Caco-2 (cell line): ENCODE measurements at regions not wholly inside any gene's neighbourhood (a gene's known extent, or its start where the extent isn't known, plus 50 kb on each side); places are given as distances from the start of the nearest gene placed in this dataset.

Experiments
- BruUV-seq: library from RNA; stranded (reverse); fragments of 400-500 nt; replicated peaks from 2 replicates; lab custom pipeline; 2021; lab: Mats Ljungman, UMichigan
- CTCF ChIA-PET: fragments of 300-600 bp; sonication (Branson Sonifier 250); formaldehyde crosslinking; loops from one replicate; lab custom pipeline; 2022; ENCODE audit warnings: antibody characterized with exemption; lab: Charles Lee
- POLR2A ChIA-PET: fragments of 300-600 bp; sonication (Branson Sonifier 250); formaldehyde crosslinking; loops from one replicate; lab custom pipeline; 2022; ENCODE audit warnings: antibody characterized with exemption; lab: Charles Lee
- DNase-seq, 2 experiments: peaks; one replicate each; pipeline versions ENCODE4 v3.0.0 to v3.0.0-alpha.2; 2020 to 2022
- H3K27me3 ChIP-seq: replicated peaks from 2 replicates; pipeline ENCODE4 v1.6.0; 2011; ENCODE audit warnings: low read length; ENCODE audit not compliant: control insufficient read depth, insufficient read depth
- H3K36me3 ChIP-seq: 2 replicates; pipeline ENCODE4 v1.5.1; 2011; ENCODE audit warnings: low read length; ENCODE audit not compliant: control insufficient read depth, insufficient read depth
- H3K4me1 ChIP-seq: fragments of 250-450 bp; sonication (Bioruptor Pico); 2 replicates; pipeline ENCODE4 v1.5.1; 2020; ENCODE audit warnings: mild to moderate bottlenecking
- H3K4me3 ChIP-seq: 2 replicates; pipeline ENCODE4 v1.5.1; 2011; ENCODE audit warnings: low read depth, mild to moderate bottlenecking, control low read depth, low read length
- H3K9me3 ChIP-seq: fragments of 250-450 bp; sonication (Bioruptor Pico); 2 replicates; pipeline ENCODE4 v1.5.1; 2020; ENCODE audit warnings: mild to moderate bottlenecking, moderate library complexity
- H3K27ac Mint-ChIP-seq: one replicate; pipeline ENCODE4 v1.8.0; 2022; ENCODE audit warnings: mixed read lengths; ENCODE audit not compliant: unreplicated experiment
- H3K27me3 Mint-ChIP-seq: one replicate; pipeline ENCODE4 v1.8.0; 2022; ENCODE audit warnings: mixed read lengths; ENCODE audit not compliant: insufficient read depth, unreplicated experiment
- H3K36me3 Mint-ChIP-seq: one replicate; pipeline ENCODE4 v1.8.0; 2022; ENCODE audit warnings: mild to moderate bottlenecking, mixed read lengths; ENCODE audit not compliant: insufficient read depth, unreplicated experiment
- H3K4me1 Mint-ChIP-seq: one replicate; pipeline ENCODE4 v1.8.0; 2022; ENCODE audit warnings: low read depth, mixed read lengths; ENCODE audit not compliant: unreplicated experiment
- H3K4me3 Mint-ChIP-seq: one replicate; pipeline ENCODE4 v1.8.0; 2022; ENCODE audit warnings: mild to moderate bottlenecking, moderate library complexity, mixed read lengths; ENCODE audit not compliant: unreplicated experiment
- H3K9me3 Mint-ChIP-seq: one replicate; pipeline ENCODE4 v1.8.0; 2022; ENCODE audit warnings: mixed read lengths; ENCODE audit not compliant: unreplicated experiment
- intact Hi-C: fragments of 100-400 bp; cut with micrococcal nuclease; formaldehyde crosslinking; loops from one replicate; pipeline ENCODE4 v1.10.0; 2022; ENCODE audit not compliant: unreplicated experiment
- TF ChIP-seq, protein P1 (sequence below), 2 experiments: fragments of 200-600 bp in 1 of 2; IDR thresholded peaks; 1 replicate in 1 of 2; 2 replicates in 1 of 2; pipeline versions ENCODE4 v1.5.1 to v1.8.0; 2011 to 2022; ENCODE audit warnings: antibody characterized with exemption in 1 of 2, control low read depth in 1 of 2, inconsistent platforms in 1 of 2, low read depth in 1 of 2, low read length in 1 of 2, mild to moderate bottlenecking in 1 of 2, moderate library complexity in 1 of 2; ENCODE audit not compliant: insufficient read depth in 1 of 2, severe bottlenecking in 1 of 2, unreplicated experiment in 1 of 2

DNA sequence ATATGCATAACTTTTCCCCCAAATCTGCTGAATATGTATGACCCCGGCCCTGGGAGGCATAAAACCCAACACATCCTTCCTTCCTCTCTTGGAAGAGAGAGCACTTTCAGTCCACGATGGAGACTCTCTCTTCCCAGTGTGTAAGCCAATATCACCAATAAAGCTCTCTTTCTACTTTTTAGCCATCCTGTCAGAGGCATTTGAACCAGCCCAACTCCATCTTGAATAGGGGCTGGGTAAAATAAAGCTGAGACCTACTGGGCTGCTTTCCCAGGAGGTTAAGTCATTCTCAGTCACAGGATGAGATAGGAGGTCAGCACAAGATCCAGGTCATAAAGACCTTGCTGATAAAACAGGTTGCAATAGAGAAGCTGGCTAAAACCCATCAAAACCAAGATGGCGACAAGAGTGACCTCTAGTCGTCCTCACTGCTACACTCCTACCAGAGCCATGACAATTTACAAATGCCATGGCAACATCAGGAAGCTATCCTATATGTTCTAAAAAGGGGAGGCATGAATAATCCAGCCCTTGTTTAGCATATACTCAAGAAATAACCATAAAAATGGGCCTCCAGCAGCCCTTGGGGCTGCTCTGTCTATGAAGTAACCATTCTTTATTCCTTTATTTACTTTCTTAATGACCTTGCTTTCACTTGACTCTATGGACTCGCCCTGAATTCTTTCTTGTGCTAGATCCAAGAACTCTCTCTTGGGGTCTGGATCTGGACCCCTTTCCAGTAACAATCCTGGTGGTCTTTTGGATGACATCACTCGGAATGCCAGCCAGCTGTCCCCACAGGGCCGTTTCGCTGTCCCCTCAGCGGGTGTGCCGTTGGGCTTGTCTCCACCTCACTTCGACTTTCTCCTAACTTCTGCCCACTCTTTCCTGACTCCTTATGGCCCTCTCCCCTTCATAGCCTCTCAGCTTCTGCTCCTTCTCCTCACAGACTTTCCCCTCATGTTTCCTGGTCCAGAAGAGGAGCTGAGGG is 53.4 kb upstream of the NKD1 start:
- Mint-ChIP-seq H3K27me3 (no peaks in the 10 kb centered on the region), H3K36me3 (no peaks in the 10 kb centered on the region)
- TF ChIP-seq, protein P1, sequence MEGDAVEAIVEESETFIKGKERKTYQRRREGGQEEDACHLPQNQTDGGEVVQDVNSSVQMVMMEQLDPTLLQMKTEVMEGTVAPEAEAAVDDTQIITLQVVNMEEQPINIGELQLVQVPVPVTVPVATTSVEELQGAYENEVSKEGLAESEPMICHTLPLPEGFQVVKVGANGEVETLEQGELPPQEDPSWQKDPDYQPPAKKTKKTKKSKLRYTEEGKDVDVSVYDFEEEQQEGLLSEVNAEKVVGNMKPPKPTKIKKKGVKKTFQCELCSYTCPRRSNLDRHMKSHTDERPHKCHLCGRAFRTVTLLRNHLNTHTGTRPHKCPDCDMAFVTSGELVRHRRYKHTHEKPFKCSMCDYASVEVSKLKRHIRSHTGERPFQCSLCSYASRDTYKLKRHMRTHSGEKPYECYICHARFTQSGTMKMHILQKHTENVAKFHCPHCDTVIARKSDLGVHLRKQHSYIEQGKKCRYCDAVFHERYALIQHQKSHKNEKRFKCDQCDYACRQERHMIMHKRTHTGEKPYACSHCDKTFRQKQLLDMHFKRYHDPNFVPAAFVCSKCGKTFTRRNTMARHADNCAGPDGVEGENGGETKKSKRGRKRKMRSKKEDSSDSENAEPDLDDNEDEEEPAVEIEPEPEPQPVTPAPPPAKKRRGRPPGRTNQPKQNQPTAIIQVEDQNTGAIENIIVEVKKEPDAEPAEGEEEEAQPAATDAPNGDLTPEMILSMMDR (IDR thresholded peaks at IDR 0.05; ENCODE audit: insufficient read depth in 1 of 2, low read depth in 1 of 2, low read length in 1 of 2, severe bottlenecking in 1 of 2, unreplicated experiment in 1 of 2) = no peak

DNA sequence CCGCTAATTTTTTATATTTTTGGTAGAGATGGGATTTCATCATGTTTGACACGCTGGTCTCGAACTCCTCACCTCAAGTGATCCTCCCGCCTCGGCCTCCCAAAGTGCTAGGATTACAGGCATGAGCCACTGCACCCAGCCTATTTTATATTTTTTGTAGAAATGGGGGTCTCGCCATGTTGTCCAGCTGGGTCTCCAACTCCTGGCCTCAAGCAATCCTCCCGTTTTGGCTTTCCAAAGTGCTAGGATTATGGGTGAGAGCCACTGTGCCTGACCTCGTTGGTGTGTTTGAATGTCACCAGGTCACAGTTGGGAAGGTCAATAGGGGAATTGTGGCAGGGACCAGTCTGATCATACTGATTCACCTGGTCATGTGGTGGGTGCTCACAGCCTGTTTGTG is 56.7 kb upstream of the NKD1 start:
- ChIA-PET POLR2A (no interaction called here), CTCF (no interaction called here)
- H3K27ac Mint-ChIP-seq = no peak overlapping the region
- DNase-seq = no peak
- intact Hi-C loops = no loop called here
- no peaks in the 10 kb centered on the region for H3K36me3 Mint-ChIP-seq
- Histone ChIP-seq H3K4me3 (no peak overlapping the region), H3K4me1 (no peaks in the 10 kb centered on the region), H3K27me3 (no peaks in the 10 kb centered on the region), H3K9me3 (peaks cover 6% of the 10 kb centered on the region; the same call in 1 of the 2 replicates), H3K36me3 (no peaks in the 10 kb centered on the region)
- no peak overlapping the region for H3K4me3 Mint-ChIP-seq
- TF ChIP-seq, protein P1 (IDR thresholded peaks at IDR 0.05; ENCODE audit: insufficient read depth in 1 of 2, low read depth in 1 of 2, low read length in 1 of 2, severe bottlenecking in 1 of 2, unreplicated experiment in 1 of 2) = no peak
- H3K9me3 Mint-ChIP-seq = peaks cover 3% of the 10 kb centered on the region
- H3K4me1 Mint-ChIP-seq = no peaks in the 10 kb centered on the region
- H3K27me3 Mint-ChIP-seq = no peaks in the 10 kb centered on the region
- no TSS peak for BruUV-seq

More for the DNA sequence above, 53.4 kb upstream of the NKD1 start:
- Mint-ChIP-seq H3K4me1 (no peaks in the 10 kb centered on the region), H3K27ac (no peak overlapping the region), H3K9me3 (no peaks in the 10 kb centered on the region), H3K4me3 (no peak overlapping the region)
- Histone ChIP-seq H3K27me3 (no peaks in the 10 kb centered on the region), H3K4me1 (no peaks in the 10 kb centered on the region), H3K4me3 (no peak overlapping the region), H3K36me3 (no peaks in the 10 kb centered on the region), H3K9me3 (peaks cover 4% of the 10 kb centered on the region; the same call in 1 of the 2 replicates)
- POLR2A ChIA-PET = no interaction called here
- BruUV-seq = no TSS peak
- DNase-seq = no peak
- CTCF ChIA-PET = interaction anchor here (0.7 to 1.1 kb wide), 2 partner anchors 13 to 312 kb away, joined by 3 to 4 read pairs; no protein-coding TSS in a partner anchor
- intact Hi-C loops = no loop called here

GRCh38 chr16:50490828-50491227 is 57.4 kb upstream of the NKD1 start:
- intact Hi-C loops = no loop called here
- BruUV-seq = no TSS peak
- TF ChIP-seq, protein P1 (IDR thresholded peaks at IDR 0.05; ENCODE audit: insufficient read depth in 1 of 2, low read depth in 1 of 2, low read length in 1 of 2, severe bottlenecking in 1 of 2, unreplicated experiment in 1 of 2) = no peak
- DNase-seq = no peak
- Mint-ChIP-seq H3K9me3 (peaks cover 10% of the 10 kb centered on the region), H3K4me3 (no peak overlapping the region), H3K4me1 (no peaks in the 10 kb centered on the region), H3K36me3 (no peaks in the 10 kb centered on the region), H3K27me3 (no peaks in the 10 kb centered on the region), H3K27ac (no peak overlapping the region)
- Histone ChIP-seq H3K27me3 (no peaks in the 10 kb centered on the region), H3K4me3 (no peak overlapping the region), H3K4me1 (no peaks in the 10 kb centered on the region), H3K36me3 (no peaks in the 10 kb centered on the region), H3K9me3 (peaks cover 4% of the 10 kb centered on the region; the same call in 1 of the 2 replicates)
- POLR2A ChIA-PET = no interaction called here
- CTCF ChIA-PET = no interaction called here
